ENCODE measurements at regions not wholly inside any gene's neighbourhood (a gene's known extent, or its start where the extent isn't known, plus 50 kb on each side); places are given as distances from the start of the nearest gene placed in this dataset.

DNA sequence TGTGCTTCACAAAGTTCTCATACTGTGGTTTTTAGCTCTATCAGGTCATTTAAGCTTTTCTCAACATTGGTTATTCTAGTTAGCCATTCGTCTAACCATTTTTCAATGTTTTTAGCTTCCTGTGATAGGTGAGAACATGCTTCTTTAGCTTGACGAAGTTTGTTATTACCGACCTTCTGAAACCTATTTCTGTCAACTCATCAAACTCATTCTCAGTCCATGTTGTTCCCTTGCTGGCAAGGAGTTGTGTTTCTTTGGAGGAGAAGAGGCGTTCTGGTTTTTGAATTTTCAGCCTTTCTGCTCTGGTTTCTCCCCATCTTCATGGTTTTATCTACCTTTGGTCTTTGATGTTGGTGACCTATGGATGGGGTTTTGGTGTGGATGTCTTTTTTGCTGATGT is 120.9 kb downstream of the NFKBIZ start:
- no peaks in the 10 kb centered on the region for H3K9me1 ChIP-seq (replicated peaks; ENCODE audit: control insufficient read depth, extremely low read depth, insufficient read depth, low read length)
- no peak overlapping the region for H3K9ac ChIP-seq (replicated peaks; ENCODE audit: extremely low read depth, insufficient read depth, low read length)
- no TSS peak for BruUV-seq (replicated peaks)
- no peaks in the 10 kb centered on the region for H3K4me1 ChIP-seq (ENCODE audit: control insufficient read depth, extremely low read depth, insufficient read depth, low read length)
- H3K4me3 ChIP-seq (replicated peaks in 1 of 3; ENCODE audit: insufficient read depth in 1 of 3, low read depth in 1 of 3, low read length in 3 of 3): no peak overlapping the region
- no peaks in the 10 kb centered on the region for H3K36me3 ChIP-seq (ENCODE audit: control insufficient read depth in 2 of 2, extremely low read depth in 1 of 2, insufficient read depth in 2 of 2, low read length in 2 of 2)
- no peaks in the 10 kb centered on the region for H3K27me3 ChIP-seq (ENCODE audit: control insufficient read depth in 2 of 2, insufficient read depth in 2 of 2, low read length in 2 of 2)
- CTCF ChIA-PET: no interaction called here
- no peaks in the 10 kb centered on the region for H4K20me1 ChIP-seq (replicated peaks; ENCODE audit: control insufficient read depth, extremely low read depth, insufficient read depth, low read length)
- H3K79me2 ChIP-seq (ENCODE audit: control insufficient read depth, insufficient read depth, low read length): no peaks in the 10 kb centered on the region
- DNase-seq (ENCODE audit: low read depth, low spot score) (no peak), FAIRE-seq (no peak)
- dilution Hi-C loops (cut with MboI; ENCODE audit: extremely low pct_ligation_motif_present, low sequenced_read_pairs): no loop called here
- POLR2A ChIA-PET: no interaction called here
- TF ChIP-seq GATA2 (IDR thresholded peaks at IDR 0.05; ENCODE audit: insufficient read depth, insufficient read length, low read depth, low read length) (no peak), FOS (IDR thresholded peaks at IDR 0.05; ENCODE audit: borderline replicate concordance, insufficient read depth, low read length) (no peak), JUN (IDR thresholded peaks at IDR 0.05; ENCODE audit: borderline replicate concordance, insufficient read depth, insufficient read length, low read depth) (no peak), MYC (IDR thresholded peaks at IDR 0.05; ENCODE audit: low read depth, low read length) (no peak), POLR2AphosphoS5 (IDR thresholded peaks at IDR 0.05; ENCODE audit: insufficient read depth, low read depth, low read length) (no peak)
- TF ChIP-seq, protein P1, sequence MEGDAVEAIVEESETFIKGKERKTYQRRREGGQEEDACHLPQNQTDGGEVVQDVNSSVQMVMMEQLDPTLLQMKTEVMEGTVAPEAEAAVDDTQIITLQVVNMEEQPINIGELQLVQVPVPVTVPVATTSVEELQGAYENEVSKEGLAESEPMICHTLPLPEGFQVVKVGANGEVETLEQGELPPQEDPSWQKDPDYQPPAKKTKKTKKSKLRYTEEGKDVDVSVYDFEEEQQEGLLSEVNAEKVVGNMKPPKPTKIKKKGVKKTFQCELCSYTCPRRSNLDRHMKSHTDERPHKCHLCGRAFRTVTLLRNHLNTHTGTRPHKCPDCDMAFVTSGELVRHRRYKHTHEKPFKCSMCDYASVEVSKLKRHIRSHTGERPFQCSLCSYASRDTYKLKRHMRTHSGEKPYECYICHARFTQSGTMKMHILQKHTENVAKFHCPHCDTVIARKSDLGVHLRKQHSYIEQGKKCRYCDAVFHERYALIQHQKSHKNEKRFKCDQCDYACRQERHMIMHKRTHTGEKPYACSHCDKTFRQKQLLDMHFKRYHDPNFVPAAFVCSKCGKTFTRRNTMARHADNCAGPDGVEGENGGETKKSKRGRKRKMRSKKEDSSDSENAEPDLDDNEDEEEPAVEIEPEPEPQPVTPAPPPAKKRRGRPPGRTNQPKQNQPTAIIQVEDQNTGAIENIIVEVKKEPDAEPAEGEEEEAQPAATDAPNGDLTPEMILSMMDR (IDR thresholded peaks at IDR 0.05; ENCODE audit: extremely low read depth in 1 of 2, insufficient read depth in 1 of 2, low read depth in 1 of 2, low read length in 2 of 2): no peak
- TF ChIP-seq, protein P2, sequence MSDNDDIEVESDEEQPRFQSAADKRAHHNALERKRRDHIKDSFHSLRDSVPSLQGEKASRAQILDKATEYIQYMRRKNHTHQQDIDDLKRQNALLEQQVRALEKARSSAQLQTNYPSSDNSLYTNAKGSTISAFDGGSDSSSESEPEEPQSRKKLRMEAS (IDR thresholded peaks at IDR 0.05; ENCODE audit: insufficient read depth, insufficient read length): no peak
- no peak overlapping the region for H3K4me2 ChIP-seq (ENCODE audit: insufficient read depth, low read length)
- H3K27ac ChIP-seq (ENCODE audit: insufficient read depth, low read depth, low read length): no peak overlapping the region
- no peaks in the 10 kb centered on the region for H3K9me3 ChIP-seq (replicated peaks; ENCODE audit: control insufficient read depth, insufficient read depth, low read length)
- no peak overlapping the region for H2AFZ ChIP-seq (ENCODE audit: low read depth, low read length)
- intact Hi-C loops (cut with micrococcal nuclease): no loop called here
